ENCODE measurements at regions not wholly inside any gene's neighbourhood (a gene's known extent, or its start where the extent isn't known, plus 50 kb on each side); places are given as distances from the start of the nearest gene placed in this dataset.
"Not testable (repeated sequence)": the region's sequence is repeated elsewhere in the genome, so short reads cannot be mapped to it uniquely, and the experiment has no call there.

GRCh38 chr7:12927635-12928434, 240.4 kb downstream of the ARL4A start:
- no peaks in the 10 kb centered on the region for H3K36me3 ChIP-seq
- 71 to 80% (median 78%) methylated on average over 4 of the region's 4 CpGs for WGBS, 4 donors
- peaks cover 0 to 8% (median 0%) of the 10 kb centered on the region in 12 donors for H3K4me1 ChIP-seq
- no peaks in the 10 kb centered on the region for H3K9me3 ChIP-seq
- H3K27me3 ChIP-seq, result no peaks in the 10 kb centered on the region
- H3K4me3 ChIP-seq, result no peak overlapping the region
- DNase-seq (no peak), ATAC-seq (no peak)
- no peak overlapping the region for H3K27ac ChIP-seq
- no peak for TF ChIP-seq POLR2A (IDR thresholded peaks at IDR 0.05)
- TF ChIP-seq, protein P1, sequence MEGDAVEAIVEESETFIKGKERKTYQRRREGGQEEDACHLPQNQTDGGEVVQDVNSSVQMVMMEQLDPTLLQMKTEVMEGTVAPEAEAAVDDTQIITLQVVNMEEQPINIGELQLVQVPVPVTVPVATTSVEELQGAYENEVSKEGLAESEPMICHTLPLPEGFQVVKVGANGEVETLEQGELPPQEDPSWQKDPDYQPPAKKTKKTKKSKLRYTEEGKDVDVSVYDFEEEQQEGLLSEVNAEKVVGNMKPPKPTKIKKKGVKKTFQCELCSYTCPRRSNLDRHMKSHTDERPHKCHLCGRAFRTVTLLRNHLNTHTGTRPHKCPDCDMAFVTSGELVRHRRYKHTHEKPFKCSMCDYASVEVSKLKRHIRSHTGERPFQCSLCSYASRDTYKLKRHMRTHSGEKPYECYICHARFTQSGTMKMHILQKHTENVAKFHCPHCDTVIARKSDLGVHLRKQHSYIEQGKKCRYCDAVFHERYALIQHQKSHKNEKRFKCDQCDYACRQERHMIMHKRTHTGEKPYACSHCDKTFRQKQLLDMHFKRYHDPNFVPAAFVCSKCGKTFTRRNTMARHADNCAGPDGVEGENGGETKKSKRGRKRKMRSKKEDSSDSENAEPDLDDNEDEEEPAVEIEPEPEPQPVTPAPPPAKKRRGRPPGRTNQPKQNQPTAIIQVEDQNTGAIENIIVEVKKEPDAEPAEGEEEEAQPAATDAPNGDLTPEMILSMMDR (IDR thresholded peaks at IDR 0.05), result no peak
- intact Hi-C loops (cut with DNase I), result loop anchor here in 1 of 10 donors (10.0 kb wide), 1 partner anchor 243 kb away; the partner anchor contains the start of gene ARL4A

DNA sequence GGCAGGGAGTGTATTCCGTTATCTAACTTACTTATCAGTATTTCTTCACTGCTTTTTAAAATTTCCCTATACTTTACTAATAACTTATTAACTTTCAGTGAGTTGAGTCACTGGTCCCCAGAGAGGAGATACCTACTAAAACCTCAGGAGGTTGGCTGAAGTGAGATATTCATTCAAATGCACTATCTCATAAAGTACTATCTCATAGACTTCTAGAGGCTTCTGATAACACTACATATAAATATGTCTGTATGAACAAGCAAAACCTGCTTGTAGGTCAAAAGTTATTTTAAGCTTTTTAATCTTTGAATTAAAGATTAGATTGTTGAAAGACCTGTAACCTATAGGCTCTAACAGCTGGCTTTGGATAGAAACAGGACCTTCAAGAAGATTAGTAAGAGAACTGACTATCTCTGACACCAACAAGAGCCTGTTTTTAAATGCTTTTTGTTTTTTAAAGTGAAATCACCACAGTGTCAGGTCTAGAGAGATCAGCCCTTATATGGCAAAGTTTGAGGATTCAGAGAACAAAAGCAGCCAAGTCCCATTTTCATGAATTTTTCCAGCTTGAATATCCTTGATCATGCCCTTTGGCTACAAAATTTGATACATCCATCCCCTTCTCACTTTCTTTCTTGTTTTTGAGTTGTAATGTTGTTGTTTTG, 242.2 kb downstream of the ARL4A start:
- Histone ChIP-seq H3K27ac (no peak overlapping the region), H3K4me3 (no peak overlapping the region), H3K27me3 (no peaks in the 10 kb centered on the region), H3K4me1 (peaks cover 0 to 8% (median 0%) of the 10 kb centered on the region in 12 donors), H3K36me3 (no peaks in the 10 kb centered on the region), H3K9me3 (no peaks in the 10 kb centered on the region)
- 74 to 81% (median 78%) methylated on average over 1 of the region's 1 CpG for WGBS, 4 donors
- intact Hi-C loops (cut with DNase I), result loop anchor here in 1 of 10 donors (10.0 kb wide), 1 partner anchor 245 kb away; the partner anchor contains the start of gene ARL4A
- ATAC-seq (no peak), DNase-seq (no peak)
- TF ChIP-seq POLR2A (IDR thresholded peaks at IDR 0.05), result no peak
- TF ChIP-seq, protein P1 (IDR thresholded peaks at IDR 0.05), result no peak

GRCh38 chr7:12930534-12930933, 243.1 kb downstream of the ARL4A start:
- ATAC-seq, result no peak
- intact Hi-C loops (cut with DNase I), result no loop called here

DNA sequence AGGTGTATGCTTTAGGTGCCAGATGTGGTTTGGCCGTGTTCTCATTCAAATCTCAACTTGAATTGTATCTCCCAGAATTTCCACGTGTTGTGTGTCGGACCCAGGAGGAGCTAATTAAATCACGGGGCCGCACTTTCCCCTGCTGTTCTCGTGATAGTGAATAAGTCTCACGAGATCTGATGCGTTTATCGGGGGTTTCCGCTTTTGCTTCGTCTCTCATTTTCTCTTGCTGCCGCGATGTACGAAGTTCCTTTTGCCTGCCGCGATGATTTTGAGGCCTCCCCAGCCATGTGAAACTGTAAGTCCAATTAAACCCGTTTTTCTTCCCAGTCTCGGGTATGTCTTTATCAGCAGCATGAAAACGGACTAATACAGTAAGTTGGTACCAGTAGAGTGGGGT, 244.0 kb downstream of the ARL4A start:
- H3K4me3 ChIP-seq; H3K4me1 ChIP-seq; intact Hi-C loops (cut with DNase I); H3K27me3 ChIP-seq; ATAC-seq; H3K27ac ChIP-seq; DNase-seq; H3K9me3 ChIP-seq; H3K36me3 ChIP-seq: not testable (repeated sequence)
- WGBS, 4 donors, result 91 to 94% (median 92%) methylated on average over 19 of the region's 19 CpGs

More at GRCh38 chr7:12930534-12930933, 243.1 kb downstream of the ARL4A start:
- Histone ChIP-seq H3K4me3 (no peak overlapping the region), H3K36me3 (no peaks in the 10 kb centered on the region), H3K27ac (no peak overlapping the region), H3K9me3 (no peaks in the 10 kb centered on the region), H3K4me1 (peaks cover 0 to 8% (median 0%) of the 10 kb centered on the region in 12 donors), H3K27me3 (no peaks in the 10 kb centered on the region)
- no peak for TF ChIP-seq POLR2A (IDR thresholded peaks at IDR 0.05)
- TF ChIP-seq, protein P1 (IDR thresholded peaks at IDR 0.05), result no peak
- 78 to 85% (median 83%) methylated on average over 2 of the region's 2 CpGs for WGBS, 4 donors
- no peak for DNase-seq

Data from heart left ventricle (tissue), 16 donors.